ENCODE measurements at regions not wholly inside any gene's neighbourhood (a gene's known extent, or its start where the extent isn't known, plus 50 kb on each side); places are given as distances from the start of the nearest gene placed in this dataset.

DNA sequence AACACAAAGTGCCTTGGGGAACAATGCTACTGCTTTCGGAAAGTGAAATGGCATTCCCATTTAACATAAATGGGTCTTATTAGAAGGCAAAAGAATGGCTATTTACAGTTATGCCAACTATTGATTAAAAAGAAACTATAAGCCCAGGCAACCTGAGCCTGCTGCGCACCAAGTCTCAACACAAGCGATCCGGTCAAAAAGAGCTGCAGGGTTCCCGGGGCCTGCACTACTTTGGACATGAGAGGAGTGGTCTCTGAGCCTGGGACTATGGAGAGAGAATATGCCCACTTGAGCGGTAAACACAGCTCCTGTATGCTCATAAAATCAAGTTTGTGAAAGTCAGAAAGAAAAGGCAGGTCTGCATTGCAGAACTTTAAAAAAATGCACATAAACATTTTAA lies 660.7 kb downstream of the EFNA5 start:
- Histone ChIP-seq H3K9me1 (ENCODE audit: control insufficient read depth, extremely low read depth, insufficient read depth, low read length) (no peaks in the 10 kb centered on the region), H3K27ac (ENCODE audit: control insufficient read depth, insufficient read depth, low read length) (no peak overlapping the region), H4K20me1 (ENCODE audit: control insufficient read depth, extremely low read depth, insufficient read depth, low read length) (no peaks in the 10 kb centered on the region), H3K79me2 (ENCODE audit: control insufficient read depth, insufficient read depth, low read length) (no peaks in the 10 kb centered on the region), H3K4me2 (ENCODE audit: control insufficient read depth, extremely low read depth, insufficient read depth, low read depth, low read length) (no peak overlapping the region), H3K4me3 (ENCODE audit: control insufficient read depth in 2 of 3, extremely low read depth in 1 of 3, insufficient read depth in 2 of 3, low read depth in 1 of 3, low read length in 3 of 3) (no peak overlapping the region), H3K27me3 (ENCODE audit: control insufficient read depth, extremely low read depth, insufficient read depth, low read length) (no peaks in the 10 kb centered on the region), H3K4me1 (ENCODE audit: control insufficient read depth, extremely low read depth, insufficient read depth, low read length) (no peaks in the 10 kb centered on the region), H3K36me3 (ENCODE audit: control insufficient read depth in 2 of 2, extremely low read depth in 1 of 2, insufficient read depth in 2 of 2, low read length in 2 of 2) (no peaks in the 10 kb centered on the region), H3K9me3 (ENCODE audit: control insufficient read depth, low read depth, low read length) (no peaks in the 10 kb centered on the region), H2AFZ (ENCODE audit: control insufficient read depth, low read length) (no peak overlapping the region), H3K9ac (ENCODE audit: control insufficient read depth, extremely low read depth, insufficient read depth, low read length) (no peak overlapping the region)
- DNase-seq (ENCODE audit: low read depth, low spot score) (no peak), FAIRE-seq (no peak)
- no peak for TF ChIP-seq EZH2 (IDR thresholded peaks at IDR 0.05; ENCODE audit: low read length)
- TF ChIP-seq, protein P1, sequence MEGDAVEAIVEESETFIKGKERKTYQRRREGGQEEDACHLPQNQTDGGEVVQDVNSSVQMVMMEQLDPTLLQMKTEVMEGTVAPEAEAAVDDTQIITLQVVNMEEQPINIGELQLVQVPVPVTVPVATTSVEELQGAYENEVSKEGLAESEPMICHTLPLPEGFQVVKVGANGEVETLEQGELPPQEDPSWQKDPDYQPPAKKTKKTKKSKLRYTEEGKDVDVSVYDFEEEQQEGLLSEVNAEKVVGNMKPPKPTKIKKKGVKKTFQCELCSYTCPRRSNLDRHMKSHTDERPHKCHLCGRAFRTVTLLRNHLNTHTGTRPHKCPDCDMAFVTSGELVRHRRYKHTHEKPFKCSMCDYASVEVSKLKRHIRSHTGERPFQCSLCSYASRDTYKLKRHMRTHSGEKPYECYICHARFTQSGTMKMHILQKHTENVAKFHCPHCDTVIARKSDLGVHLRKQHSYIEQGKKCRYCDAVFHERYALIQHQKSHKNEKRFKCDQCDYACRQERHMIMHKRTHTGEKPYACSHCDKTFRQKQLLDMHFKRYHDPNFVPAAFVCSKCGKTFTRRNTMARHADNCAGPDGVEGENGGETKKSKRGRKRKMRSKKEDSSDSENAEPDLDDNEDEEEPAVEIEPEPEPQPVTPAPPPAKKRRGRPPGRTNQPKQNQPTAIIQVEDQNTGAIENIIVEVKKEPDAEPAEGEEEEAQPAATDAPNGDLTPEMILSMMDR (optimal IDR thresholded peaks at IDR 0.05 in 1 of 3, IDR thresholded peaks at IDR 0.05 in 1 of 3, conservative IDR thresholded peaks at IDR 0.05 in 1 of 3; ENCODE audit: extremely low read depth in 1 of 3, insufficient read depth in 2 of 3, low read length in 3 of 3): no peak
- dilution Hi-C loops (cut with MboI; ENCODE audit: extremely low pct_ligation_motif_present, low sequenced_read_pairs): no loop called here

DNA sequence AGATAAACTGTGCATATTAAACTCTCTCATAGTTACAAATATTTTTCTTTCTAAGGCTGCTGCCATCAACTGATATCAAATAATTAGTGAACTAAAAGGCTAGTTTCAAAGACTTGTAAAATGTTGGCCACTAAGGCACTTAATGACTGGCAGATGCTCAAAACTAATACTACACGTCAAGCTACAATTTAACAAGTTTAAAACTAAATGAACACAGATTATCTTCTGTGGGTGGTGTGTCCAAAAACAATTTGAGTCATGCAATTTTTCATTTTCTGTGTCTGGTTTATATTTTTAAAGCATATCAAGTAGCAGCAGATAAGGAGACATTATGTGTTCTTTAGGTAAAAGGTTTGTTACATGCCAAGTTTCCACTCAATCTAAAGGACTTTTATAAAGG lies 665.1 kb downstream of the EFNA5 start:
- no peaks in the 10 kb centered on the region for H3K9me3 ChIP-seq (ENCODE audit: control insufficient read depth, low read depth, low read length)
- H3K4me1 ChIP-seq (ENCODE audit: control insufficient read depth, extremely low read depth, insufficient read depth, low read length): no peaks in the 10 kb centered on the region
- dilution Hi-C loops (cut with MboI; ENCODE audit: extremely low pct_ligation_motif_present, low sequenced_read_pairs): no loop called here
- H3K4me3 ChIP-seq (ENCODE audit: control insufficient read depth in 2 of 3, extremely low read depth in 1 of 3, insufficient read depth in 2 of 3, low read depth in 1 of 3, low read length in 3 of 3): no peak overlapping the region
- DNase-seq (ENCODE audit: low read depth, low spot score): no peak
- no peaks in the 10 kb centered on the region for H3K27me3 ChIP-seq (ENCODE audit: control insufficient read depth, extremely low read depth, insufficient read depth, low read length)
- H3K9me1 ChIP-seq (ENCODE audit: control insufficient read depth, extremely low read depth, insufficient read depth, low read length): no peaks in the 10 kb centered on the region
- no peak overlapping the region for H3K4me2 ChIP-seq (ENCODE audit: control insufficient read depth, extremely low read depth, insufficient read depth, low read depth, low read length)
- H3K9ac ChIP-seq (ENCODE audit: control insufficient read depth, extremely low read depth, insufficient read depth, low read length): no peak overlapping the region
- H2AFZ ChIP-seq (ENCODE audit: control insufficient read depth, low read length): no peak overlapping the region
- TF ChIP-seq, protein P1 (optimal IDR thresholded peaks at IDR 0.05 in 1 of 3, IDR thresholded peaks at IDR 0.05 in 1 of 3, conservative IDR thresholded peaks at IDR 0.05 in 1 of 3; ENCODE audit: extremely low read depth in 1 of 3, insufficient read depth in 2 of 3, low read length in 3 of 3): no peak
- TF ChIP-seq EZH2 (IDR thresholded peaks at IDR 0.05; ENCODE audit: low read length): no peak
- H3K36me3 ChIP-seq (ENCODE audit: control insufficient read depth in 2 of 2, extremely low read depth in 1 of 2, insufficient read depth in 2 of 2, low read length in 2 of 2): no peaks in the 10 kb centered on the region
- no peak overlapping the region for H3K27ac ChIP-seq (ENCODE audit: control insufficient read depth, insufficient read depth, low read length)
- no peaks in the 10 kb centered on the region for H4K20me1 ChIP-seq (ENCODE audit: control insufficient read depth, extremely low read depth, insufficient read depth, low read length)
- no peak for FAIRE-seq
- no peaks in the 10 kb centered on the region for H3K79me2 ChIP-seq (ENCODE audit: control insufficient read depth, insufficient read depth, low read length)
